Body of pancreas (tissue), 4 donors: ENCODE measurements at regions not wholly inside any gene's neighbourhood (a gene's known extent, or its start where the extent isn't known, plus 50 kb on each side); places are given as distances from the start of the nearest gene placed in this dataset.

ENCODE experiments used
- POLR2A ChIP-seq, 3 donors: fragments of 450-650 bp; IDR thresholded peaks; one replicate each; pipeline ENCODE4 v1.6.1; 2016; ENCODE audit warnings: antibody characterized with exemption in 3 of 3, mild to moderate bottlenecking in 2 of 3
- TF ChIP-seq, protein P1 (sequence below), 7 experiments: fragments of 450-650 bp in 4 of 7; fragments of 200-600 bp in 3 of 7; sonication (generic) in 3 of 7; IDR thresholded peaks; one replicate each; pipeline ENCODE4 v1.5.1; 2016 to 2019; ENCODE audit warnings: antibody characterized with exemption in 7 of 7

DNA sequence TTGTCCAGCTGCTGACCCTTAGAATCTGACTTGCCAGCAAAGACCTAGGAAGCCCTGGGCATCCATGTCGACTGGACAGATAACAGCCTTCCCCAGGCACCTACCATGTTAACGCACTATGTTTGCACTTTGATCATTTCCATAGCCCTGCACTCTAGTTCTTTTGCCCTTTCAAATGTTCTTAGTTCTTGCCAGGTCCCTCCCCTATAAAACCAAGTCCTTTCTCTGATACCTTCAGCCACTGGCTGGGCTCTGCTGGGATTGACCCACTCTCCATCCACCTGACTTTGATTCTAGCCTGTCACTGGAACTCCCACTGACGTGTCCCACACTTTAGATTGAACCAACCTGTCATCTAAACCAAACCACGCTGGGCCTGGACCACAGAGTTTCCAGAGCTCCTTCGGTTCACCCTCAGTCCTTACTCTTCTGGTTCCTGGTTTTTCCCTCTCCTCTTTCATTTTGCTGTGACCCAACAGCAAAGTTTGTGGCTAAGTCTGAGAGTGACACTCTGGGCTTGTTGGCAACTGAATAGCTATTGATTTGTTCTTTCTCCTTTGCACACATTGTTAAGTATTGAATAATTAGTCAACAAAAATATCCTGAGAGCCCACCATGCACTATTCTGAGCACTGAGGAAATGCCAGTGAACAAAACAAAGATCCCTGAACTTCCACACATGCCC lies 51.8 kb upstream of the STK38L start:
- TF ChIP-seq, protein P1, sequence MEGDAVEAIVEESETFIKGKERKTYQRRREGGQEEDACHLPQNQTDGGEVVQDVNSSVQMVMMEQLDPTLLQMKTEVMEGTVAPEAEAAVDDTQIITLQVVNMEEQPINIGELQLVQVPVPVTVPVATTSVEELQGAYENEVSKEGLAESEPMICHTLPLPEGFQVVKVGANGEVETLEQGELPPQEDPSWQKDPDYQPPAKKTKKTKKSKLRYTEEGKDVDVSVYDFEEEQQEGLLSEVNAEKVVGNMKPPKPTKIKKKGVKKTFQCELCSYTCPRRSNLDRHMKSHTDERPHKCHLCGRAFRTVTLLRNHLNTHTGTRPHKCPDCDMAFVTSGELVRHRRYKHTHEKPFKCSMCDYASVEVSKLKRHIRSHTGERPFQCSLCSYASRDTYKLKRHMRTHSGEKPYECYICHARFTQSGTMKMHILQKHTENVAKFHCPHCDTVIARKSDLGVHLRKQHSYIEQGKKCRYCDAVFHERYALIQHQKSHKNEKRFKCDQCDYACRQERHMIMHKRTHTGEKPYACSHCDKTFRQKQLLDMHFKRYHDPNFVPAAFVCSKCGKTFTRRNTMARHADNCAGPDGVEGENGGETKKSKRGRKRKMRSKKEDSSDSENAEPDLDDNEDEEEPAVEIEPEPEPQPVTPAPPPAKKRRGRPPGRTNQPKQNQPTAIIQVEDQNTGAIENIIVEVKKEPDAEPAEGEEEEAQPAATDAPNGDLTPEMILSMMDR (IDR thresholded peaks at IDR 0.05), result no peak
- TF ChIP-seq POLR2A (IDR thresholded peaks at IDR 0.05), result no peak
